NCI-H524 (cell line): ENCODE measurements at regions not wholly inside any gene's neighbourhood (a gene's known extent, or its start where the extent isn't known, plus 50 kb on each side); places are given as distances from the start of the nearest gene placed in this dataset.
"Not testable (repeated sequence)": the region's sequence is repeated elsewhere in the genome, so short reads cannot be mapped to it uniquely, and the experiment has no call there.

Source experiments
- DNase-seq, 2 experiments: peaks; one replicate each; lab custom pipeline; 2025; lab: John Stamatoyannopoulos, UW

DNA sequence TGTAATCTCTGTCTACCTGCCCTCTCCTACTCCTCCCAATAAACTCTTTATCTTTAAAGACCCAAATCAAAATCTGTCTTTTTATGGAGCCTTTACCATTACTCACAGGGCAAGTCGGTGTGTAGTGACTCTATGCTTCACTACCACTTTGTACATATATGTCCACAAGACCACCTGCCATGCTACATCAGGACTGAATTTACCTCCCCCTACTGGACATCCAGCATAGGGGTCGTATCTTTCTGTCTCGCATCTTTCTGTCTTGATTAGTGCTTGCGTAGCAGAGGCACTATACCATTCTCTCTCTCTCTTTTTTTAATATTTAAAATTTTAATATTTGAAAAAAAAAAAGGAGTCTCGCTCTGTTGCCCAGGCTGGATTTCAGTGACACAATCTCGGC, 587.5 kb downstream of the SOX5 start:
- DNase-seq: peak in 1 of 2 experiments; percentile 6

DNA sequence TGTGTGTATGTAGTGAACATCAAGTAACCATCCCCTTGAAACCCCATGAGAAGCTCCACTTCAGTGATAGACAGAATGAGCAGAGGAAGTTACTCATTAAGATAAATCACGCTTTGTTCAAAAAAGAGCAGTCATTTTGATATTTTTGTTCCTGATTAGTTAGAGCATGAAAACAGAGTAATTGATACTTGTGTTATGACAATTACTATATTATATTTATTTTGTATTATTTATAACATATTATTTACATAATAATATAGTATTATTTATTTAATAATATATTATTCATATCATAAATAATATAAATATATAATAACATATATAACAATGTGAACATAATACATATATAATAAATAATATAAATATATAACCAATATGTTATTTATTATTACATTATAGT, 580.9 kb downstream of the SOX5 start:
- DNase-seq: no peak

DNA sequence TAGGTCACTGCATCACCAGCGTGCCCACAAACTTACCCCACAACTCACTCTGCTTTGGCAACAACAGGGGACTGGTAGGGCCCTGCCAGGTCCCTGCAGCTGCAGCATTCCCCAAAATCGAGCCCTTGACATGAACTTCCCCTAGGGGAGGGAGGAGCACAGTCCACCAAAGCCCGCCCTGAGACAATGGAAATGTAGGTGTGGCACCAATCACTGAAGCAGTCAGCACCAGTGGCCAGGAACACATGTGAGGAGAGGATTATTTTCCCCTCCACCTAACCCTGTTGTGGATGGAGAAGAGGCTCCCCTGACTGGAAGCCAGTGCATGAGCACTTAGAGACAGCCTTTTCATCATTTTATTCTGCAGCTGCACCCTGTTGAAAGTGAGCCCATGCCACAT, 573.8 kb downstream of the SOX5 start:
- no peak for DNase-seq

DNA sequence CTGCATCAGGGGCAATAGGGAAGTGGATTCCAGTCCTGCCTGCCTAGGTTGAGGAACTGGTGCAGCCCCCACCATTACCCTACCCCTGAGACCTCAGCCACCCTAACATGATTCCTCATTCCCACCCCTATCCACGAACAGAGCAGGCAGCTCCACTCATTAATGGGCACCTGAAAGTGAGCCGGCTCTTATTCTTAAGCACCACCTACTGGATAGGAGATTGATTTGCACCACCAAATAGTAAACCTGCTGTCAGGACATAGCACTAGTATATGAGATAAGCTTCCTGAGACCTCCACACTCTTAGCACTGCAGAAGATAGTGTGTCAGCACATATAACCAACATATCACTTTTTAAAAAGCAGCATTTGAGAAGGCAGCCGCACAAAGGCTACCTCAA, 573.2 kb downstream of the SOX5 start:
- DNase-seq: no peak

DNA sequence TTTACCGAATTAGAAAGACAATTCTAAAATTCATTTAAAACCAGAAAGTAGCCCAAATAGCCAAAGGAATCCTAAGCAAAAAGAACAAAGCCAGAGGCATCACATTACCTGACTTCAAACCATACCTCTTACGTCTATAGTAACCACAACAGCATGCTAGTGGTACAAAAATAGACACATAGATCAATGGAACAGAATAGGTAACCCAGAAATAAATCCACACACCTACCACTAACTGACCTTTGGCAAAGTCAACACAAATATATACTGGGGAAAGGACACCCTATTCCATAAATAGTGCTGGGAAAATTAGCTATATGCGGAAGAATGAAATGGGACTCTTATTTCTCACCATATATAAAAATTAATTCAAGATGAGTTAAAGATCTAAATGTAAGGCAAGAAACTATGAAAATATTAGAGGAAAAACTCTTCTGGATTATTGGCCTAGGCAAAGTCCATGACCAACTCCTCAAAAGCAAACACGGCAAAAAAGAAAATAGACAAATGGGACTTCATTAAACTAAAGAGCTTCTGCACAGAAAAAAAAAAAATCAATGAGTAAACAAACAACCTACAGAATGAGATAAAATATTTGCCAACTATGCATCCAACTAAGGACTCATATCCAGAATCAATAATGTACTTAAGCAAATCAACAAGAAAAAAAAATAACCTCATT, 568.9 kb downstream of the SOX5 start:
- DNase-seq: no peak

DNA sequence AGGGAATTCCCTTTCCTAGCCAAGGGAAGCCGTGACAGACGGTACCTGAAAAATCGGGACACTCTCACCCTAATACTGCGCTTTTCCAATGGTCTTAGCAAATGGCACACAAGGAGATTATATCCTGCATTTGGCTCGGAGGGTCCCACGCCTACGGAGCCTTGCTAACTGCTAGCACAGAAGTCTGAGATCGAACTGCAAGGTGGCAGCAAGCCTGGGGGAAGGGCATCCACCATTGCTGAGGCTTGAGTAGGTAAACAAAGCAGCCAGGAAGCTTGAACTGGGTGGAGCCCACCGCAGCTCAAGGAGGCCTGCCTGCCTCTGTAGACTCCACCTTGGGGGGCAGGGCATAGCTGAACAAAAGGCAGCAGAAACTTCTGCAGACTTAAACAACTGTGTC, 560.6 kb downstream of the SOX5 start:
- not testable (repeated sequence) for DNase-seq

DNA sequence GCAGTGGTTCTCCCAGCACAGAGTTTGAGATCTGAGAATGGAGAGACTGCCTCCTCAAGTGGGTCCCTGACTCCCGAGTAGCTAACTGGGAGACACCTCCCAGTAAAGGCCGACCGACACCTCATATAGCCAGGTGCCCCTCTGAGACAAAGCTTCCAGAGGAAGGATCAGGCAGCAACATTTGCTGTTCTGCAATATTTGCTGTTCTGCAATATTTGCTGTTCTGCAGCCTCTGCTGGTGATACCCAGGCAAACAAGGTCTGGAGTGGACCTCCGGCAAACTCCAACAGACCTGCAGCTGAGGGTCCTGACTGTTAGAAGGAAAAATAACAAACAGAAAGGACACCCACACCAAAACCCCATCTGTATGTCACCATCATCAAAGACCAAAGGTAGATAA, 560.2 kb downstream of the SOX5 start:
- not testable (repeated sequence) for DNase-seq

DNA sequence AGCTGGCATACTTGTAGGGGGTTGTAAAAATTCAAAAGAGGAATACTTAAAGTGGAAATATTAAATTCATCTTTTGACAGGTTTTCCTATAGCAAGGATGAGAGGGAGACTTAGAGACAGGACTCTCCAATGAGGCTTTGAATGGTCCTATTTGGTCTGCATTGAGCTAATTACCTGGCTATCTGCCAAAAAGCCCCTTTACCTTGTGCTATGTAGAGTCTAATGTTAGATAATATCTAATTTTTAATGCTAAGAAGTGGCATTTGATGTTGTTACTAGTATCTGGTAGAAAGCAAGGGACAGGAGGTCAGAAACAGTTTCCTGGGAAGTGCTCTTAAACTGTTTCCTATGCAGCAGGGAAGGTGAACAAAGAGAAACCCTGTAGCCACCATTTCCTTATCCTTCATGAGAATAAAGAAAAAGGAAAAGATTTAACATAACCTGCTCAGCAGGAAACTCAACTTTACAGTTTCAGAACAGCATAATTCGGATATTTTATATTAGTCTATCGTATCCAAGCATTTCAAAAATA, 550.0 kb downstream of the SOX5 start:
- peak in 1 of 2 experiments; percentile 19 for DNase-seq

DNA sequence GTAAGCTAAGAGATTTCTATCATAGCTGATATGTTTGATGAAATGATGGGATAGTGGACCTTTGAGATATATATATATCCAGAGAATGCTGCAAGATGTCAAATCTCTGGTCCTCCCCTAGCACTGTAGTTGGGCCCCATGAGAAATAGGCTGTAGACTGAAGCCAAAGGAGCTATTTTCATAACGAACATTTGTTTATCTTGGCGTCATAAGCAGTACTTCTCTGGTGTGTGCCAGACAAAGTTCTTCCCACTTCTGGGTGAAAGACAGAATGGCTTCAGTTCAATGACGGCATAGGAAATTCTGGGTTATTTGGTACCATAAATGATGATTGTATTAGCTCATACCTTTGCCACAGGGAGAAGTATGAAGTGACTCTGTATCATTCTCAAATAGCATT, 534.3 kb downstream of the SOX5 start:
- DNase-seq: no peak

DNA sequence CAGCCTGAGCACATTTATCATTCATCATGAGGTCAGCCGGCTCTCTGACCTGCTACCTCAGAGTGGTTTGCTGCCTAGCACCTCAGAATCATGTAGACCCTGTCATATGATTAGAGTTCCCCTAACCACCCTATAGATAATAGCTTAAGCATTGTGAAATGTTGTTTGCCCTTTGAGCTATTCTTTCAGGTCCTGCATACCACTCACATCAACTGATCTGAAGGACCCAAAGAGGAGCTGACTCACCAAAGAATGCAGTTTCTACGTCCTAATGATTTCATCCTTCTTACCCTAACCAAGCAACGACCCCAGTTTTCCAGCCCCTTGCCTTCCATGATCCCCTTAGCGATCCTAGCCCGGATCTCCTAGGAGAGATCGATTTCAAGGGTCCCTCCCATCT, 527.9 kb downstream of the SOX5 start:
- no peak for DNase-seq

DNA sequence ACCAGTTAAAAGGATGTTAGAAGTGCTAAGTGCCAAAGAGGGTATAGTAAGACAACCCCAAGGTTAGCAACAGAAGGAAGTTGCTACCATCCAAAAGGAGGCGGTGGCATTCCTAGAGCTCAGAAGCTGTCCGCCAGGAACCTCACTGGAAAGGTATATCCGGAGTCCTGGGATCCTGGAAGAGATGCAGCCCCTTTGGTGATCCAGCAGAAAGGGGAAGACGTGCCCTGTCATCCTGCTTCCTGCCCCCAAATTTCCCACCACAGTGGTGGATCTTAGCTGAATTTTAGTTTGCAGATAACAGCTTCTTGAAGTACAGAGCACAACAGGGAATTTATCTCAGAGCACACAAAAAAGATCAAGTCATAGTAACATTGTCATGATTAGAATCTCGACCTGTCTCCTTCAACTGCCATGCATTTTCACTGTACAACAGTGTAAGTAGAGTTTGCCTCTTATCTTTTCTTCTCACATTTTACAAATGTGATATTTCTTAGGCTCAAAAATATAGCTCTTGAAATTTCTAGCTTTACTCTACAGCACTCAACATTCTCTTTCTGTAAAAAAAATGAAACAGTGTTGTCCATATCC, 526.3 kb downstream of the SOX5 start:
- DNase-seq: no peak

DNA sequence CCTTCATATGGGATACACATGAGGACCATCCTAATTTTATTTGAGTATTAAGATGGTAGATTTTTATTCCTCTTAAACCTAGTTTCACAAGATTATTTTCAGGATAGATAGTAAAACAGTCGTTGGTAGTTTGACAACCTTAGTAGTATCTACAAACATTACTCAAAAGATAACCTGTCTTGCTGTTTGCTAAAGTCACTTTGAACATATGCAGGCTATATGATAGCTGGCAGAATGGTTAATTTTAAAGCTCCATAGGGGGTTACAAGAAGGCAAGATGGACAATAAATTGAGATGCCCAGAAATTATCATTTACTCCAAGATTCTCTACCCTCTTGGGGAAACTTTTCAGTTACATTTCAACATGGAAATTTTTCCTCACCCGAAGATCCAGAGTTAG, 525.7 kb downstream of the SOX5 start:
- no peak for DNase-seq

DNA sequence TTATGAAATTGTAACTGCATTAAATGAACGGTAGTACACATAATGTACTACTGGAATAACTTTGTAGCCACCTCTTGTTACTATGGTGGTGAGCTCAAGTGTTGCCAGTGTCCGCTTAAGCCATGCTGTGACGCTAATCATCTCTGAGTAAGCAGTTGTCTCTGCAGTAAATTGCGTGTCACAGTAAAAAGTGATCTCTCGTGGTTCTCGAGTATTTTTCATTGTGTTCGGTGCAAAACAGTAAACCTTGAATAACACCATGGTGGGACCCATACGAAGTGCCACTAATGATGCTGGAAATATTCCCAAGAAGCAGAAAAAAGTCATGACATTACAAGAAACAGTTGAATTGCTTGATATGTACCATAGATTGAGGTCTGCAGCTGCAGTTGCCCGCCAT, 524.8 kb downstream of the SOX5 start:
- DNase-seq: no peak

DNA sequence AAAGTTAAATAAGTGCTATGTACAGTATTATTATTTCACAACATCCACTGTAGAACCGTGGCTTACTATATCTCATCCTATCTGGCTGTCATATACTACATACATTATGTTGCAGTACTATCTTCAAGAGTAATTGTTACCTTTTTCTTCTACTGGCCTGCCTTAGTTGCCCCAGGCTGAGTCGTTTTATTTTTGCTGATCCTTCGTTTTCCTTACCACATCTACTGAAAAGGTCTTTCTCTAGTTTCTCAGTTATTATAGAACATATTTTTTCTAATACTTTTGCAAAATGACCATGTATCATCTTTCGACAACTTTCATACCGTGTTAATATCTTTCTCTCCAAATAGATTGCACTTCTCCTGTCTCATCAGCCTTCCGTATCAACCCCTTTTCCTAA, 523.1 kb downstream of the SOX5 start:
- no peak for DNase-seq

DNA sequence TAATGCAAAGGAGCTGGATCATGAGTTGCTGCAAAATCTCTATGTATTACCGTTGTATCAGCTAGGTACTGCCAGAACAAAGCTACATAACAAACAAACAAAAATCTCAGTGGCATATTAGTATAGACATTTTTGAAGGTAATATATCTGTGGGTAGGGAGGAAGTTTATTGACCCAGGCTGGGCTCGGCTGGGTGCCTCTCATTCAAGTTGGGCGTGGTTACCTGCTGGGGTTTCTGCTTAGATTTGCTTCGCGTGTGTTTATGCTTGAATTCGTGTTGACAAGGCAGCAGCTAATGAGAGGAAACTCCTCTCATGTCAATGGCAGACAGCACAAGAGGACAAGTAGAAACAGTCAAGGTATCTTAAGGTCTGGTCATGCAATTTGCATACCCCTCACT, 520.7 kb downstream of the SOX5 start:
- DNase-seq: no peak

DNA sequence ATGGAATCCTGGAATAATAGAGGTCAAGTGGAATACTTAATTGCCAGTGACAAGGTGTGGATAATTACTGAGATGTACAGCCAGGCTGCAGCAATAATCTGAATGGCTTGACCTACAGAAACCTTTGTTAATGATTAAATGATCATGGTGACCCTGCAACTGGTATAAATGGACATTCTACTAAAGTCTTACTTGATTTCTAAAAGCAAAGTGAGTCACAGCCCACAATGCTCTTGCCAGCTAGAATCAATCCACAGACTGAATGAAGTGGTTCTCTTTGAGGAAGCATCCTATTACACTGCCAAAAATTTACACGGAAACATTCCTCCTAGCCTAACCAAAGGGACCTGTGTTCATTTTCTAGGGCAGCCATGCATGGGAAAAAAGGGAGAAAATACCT, 518.5 kb downstream of the SOX5 start:
- peak; percentile 19 to 62 for DNase-seq

DNA sequence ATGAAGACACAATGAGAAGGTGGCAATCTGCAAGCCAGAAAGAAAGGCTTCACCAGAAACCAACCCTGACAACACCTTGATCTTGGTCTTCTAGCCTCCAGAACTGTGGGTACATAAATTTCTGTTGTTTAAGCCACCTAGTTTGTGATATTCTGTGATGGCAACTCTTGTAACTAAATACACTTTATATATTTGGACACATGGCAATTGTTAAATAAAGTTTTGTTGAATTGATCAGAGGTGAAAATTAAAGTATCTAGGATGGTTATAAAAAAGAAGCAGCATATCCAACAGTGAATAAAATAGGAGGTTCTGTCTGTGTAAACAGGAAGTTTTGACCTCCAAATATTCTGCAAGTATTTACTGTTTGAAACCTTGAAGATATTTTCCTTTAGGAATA, 516.3 kb downstream of the SOX5 start:
- no peak for DNase-seq

DNA sequence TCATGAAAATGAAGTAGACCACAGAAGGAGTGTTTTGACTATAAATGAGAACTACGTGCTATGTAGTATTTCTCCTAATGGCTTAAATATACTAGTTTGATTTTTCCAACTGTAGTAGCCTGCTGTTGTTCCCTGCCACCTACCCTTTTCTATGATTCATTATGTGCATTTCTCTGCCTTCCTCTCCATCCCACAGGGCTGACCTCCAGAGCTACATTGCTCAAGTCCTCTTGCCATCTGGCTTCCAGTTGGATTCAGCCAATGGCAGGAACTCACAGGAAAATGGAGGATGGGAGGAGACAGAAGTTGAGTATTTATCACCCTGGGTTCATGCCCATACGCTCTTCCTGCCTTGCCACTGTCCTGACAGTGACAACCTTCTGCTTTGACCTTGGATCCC, 515.3 kb downstream of the SOX5 start:
- DNase-seq: no peak

DNA sequence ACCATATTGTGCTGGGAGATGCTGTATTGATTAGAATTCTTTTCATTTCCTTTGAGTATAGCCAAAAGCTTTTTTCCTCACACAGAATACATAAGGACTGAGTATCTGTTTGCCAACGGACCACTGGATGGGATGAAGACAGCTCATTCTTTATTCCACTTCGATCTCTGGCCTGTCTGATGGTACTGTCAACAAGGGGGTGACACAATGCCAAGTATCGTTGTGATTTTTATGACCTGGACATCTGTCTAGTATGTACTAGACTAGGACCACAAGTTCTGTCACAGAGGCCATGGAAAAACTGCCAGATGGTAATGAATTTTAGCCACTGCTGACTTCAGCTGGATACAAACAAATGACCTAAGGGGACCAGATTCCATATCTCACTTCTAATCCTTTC, 502.7 kb downstream of the SOX5 start:
- peak; percentile 76 to 94 for DNase-seq

DNA sequence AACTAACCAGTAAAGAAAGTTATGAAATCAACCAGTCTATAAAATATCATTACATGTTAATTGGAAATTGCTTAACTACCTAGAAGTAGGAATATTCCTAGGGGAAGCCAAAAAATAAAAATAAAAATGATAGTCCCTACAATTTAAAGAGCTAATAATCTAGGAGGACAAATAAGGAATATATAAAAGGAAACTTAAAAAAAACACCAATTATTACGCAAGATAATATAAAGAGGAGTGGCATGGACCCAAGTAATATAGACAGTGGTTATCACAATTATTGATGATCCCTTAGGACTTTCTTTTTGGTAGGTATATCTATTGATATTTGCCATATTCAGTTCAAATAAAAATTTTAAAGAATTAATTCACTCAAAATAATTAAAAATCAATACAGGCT, 498.7 kb downstream of the SOX5 start:
- no peak for DNase-seq

DNA sequence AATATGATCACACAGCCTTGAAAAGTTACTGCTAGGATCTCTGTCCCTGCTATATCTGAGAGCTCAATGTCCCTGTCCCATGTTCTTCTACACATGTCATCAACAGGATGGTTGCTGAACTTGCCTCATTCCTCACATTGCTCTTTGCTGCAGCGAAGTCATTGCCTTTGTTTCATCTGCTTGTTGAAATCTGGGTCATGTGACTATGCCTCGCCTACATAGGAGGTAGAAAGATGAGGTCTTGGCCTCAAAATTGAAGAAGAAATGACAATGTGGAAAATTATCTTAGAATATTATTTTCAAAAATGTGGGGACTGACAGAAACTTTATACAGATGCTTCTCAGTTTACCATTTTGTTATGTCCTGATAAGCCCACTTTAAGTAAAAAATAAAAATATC, 494.2 kb downstream of the SOX5 start:
- DNase-seq: no peak

DNA sequence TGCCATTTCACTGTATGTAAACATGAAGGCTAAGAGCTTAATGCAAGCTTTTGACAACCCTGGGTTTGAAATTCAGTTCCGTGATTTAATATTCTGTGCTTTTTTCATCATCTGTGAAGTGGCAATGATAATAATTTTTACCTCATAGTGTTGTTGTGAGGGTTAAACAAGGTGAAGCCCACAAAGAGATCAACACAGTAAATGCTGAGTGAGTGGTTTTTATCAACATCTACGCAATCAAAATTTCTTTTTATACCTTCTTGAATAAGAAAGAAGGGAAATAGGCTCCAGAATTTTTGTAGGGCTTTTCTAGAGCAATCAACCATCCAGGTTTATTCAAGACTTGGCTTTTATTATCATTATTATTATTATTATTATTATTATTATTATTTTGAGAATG, 490.8 kb downstream of the SOX5 start:
- no peak for DNase-seq

DNA sequence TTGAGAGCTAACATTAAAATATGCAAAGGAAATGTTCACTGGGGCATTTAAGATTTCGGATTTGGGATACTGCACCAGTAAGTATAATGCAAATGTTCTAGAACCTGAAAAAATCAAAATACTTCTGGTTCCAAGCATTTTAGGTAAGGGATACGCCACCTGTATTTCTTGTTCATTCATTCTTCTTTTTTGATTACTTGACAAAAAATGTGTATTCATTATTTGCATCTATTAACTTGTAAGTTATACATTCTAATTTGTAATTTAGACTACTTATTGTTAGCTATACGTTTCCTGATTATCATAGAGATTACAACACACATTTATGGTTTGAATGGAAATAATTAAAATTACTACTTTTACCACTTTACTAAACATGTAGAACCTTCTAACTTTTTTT, 486.9 kb downstream of the SOX5 start:
- DNase-seq: no peak

DNA sequence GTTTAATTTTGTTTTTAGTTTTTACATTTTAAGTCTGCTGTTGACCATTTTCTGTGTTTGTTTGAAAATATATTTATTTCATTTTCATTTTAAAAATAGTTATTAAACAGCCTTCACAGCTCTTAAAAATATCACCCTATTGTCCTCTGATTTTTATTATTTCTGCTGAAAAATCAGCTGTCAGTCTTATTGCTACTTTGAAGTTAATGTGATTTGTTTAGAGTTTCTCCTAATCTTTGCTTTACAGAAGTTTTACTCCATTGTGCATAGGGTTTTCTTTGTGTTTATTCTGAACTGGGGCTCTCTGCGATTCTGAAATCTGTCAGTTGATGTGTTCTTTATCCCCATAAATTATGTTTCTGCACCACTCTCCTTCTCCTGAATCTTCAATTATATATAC, 486.3 kb downstream of the SOX5 start:
- no peak for DNase-seq
